SK-N-SH (cell line): ENCODE measurements at regions not wholly inside any gene's neighbourhood (a gene's known extent, or its start where the extent isn't known, plus 50 kb on each side); places are given as distances from the start of the nearest gene placed in this dataset.

Experiments used
- CTCF ChIA-PET: fragments of 300-600, 350-600 bp; formaldehyde crosslinking; extraction: SDS; loops from one replicate; lab custom pipeline; 2021; lab: Yijun Ruan, JAX
- POLR2A ChIA-PET: fragments of 350-600 bp; sonication (Branson Sonifier 250); formaldehyde crosslinking; extraction: SDS; loops from one replicate; lab custom pipeline; 2020; ENCODE audit warnings: antibody characterized with exemption, inconsistent platforms; lab: Yijun Ruan, JAX
- DNase-seq: peaks from one replicate; pipeline ENCODE4 v3.0.0; 2012
- H2AFZ ChIP-seq: fragments of 200-600 bp; sonication (generic); 2 replicates; pipeline ENCODE4 v1.8.1; 2016; ENCODE audit warnings: antibody characterized with exemption, mild to moderate bottlenecking, low read depth
- H3F3A ChIP-seq: fragments of 200-600 bp; sonication (generic); replicated peaks from 2 replicates; pipeline ENCODE3; 2016; ENCODE audit warnings: antibody characterized with exemption, mild to moderate bottlenecking; ENCODE audit not compliant: insufficient read depth
- H3K27ac ChIP-seq, 2 experiments: fragments of 200-500 bp in 1 of 2; fragments of 200-600 bp in 1 of 2; sonication (Bioruptor generic) in 1 of 2; sonication (generic), shearing (Covaris generic) in 1 of 2; 2 replicates each; pipeline versions ENCODE4 v1.5.1 to v1.6.1; 2014 to 2016; ENCODE audit warnings: low read depth in 2 of 2, inconsistent platforms in 1 of 2, low read length in 1 of 2, mild to moderate bottlenecking in 1 of 2, mixed read lengths in 1 of 2
- H3K27me3 ChIP-seq: fragments of 200-600 bp; sonication (generic), shearing (Covaris generic); 2 replicates; pipeline ENCODE4 v1.6.1; 2016; ENCODE audit warnings: mixed run types; ENCODE audit not compliant: insufficient read depth
- H3K36me3 ChIP-seq, 2 experiments: fragments of 200-500 bp in 1 of 2; fragments of 200-600 bp in 1 of 2; sonication (Bioruptor generic) in 1 of 2; sonication (generic) in 1 of 2; replicated peaks in 1 of 2; 2 replicates each; pipeline versions ENCODE3 to v1.5.1; 2014 to 2016; ENCODE audit warnings: low read length in 1 of 2, mild to moderate bottlenecking in 1 of 2; ENCODE audit not compliant: insufficient read depth in 2 of 2, control insufficient read depth in 1 of 2
- H3K4me1 ChIP-seq, 2 experiments: fragments of 200-500 bp in 1 of 2; fragments of 200-600 bp in 1 of 2; sonication (Bioruptor generic) in 1 of 2; sonication (generic), shearing (Covaris generic) in 1 of 2; 2 replicates each; pipeline versions ENCODE4 v1.5.1 to v1.6.1; 2014 to 2016; ENCODE audit warnings: low read depth in 1 of 2, low read length in 1 of 2, mixed run types in 1 of 2; ENCODE audit not compliant: insufficient read depth in 2 of 2, control insufficient read depth in 1 of 2
- H3K4me2 ChIP-seq: fragments of 200-600 bp; sonication (generic), shearing (Covaris generic); 2 replicates; pipeline ENCODE4 v1.6.1; 2017; ENCODE audit warnings: mixed run types
- H3K4me3 ChIP-seq, 2 experiments: fragments of 200-500 bp in 1 of 2; fragments of 200-600 bp in 1 of 2; sonication (Bioruptor generic) in 1 of 2; sonication (generic), shearing (Covaris generic) in 1 of 2; 2 replicates each; pipeline versions ENCODE4 v1.5.1 to v1.8.1; 2014 to 2016; ENCODE audit warnings: low read depth in 2 of 2, inconsistent platforms in 1 of 2, low read length in 1 of 2, mild to moderate bottlenecking in 1 of 2, mixed read lengths in 1 of 2, moderate library complexity in 1 of 2
- H3K79me2 ChIP-seq: fragments of 200-600 bp; sonication (generic); 2 replicates; pipeline ENCODE4 v1.8.1; 2017; ENCODE audit warnings: mild to moderate bottlenecking; ENCODE audit not compliant: insufficient read depth
- H3K9ac ChIP-seq: fragments of 200-600 bp; sonication (generic); 2 replicates; pipeline ENCODE4 v1.6.1; 2017; ENCODE audit warnings: mixed run types
- H3K9me2 ChIP-seq: fragments of 200-600 bp; sonication (generic); 2 replicates; pipeline ENCODE4 v1.6.1; 2017; ENCODE audit warnings: mixed run types
- H3K9me3 ChIP-seq: fragments of 200-600 bp; sonication (generic); 2 replicates; pipeline ENCODE4 v1.6.1; 2017; ENCODE audit warnings: mixed run types, mild to moderate bottlenecking, moderate library complexity
- H4K20me1 ChIP-seq: fragments of 200-600 bp; sonication (generic); 2 replicates; pipeline ENCODE4 v1.6.1; 2017; ENCODE audit warnings: mild to moderate bottlenecking, mixed run types; ENCODE audit not compliant: insufficient read depth
- CHD2 ChIP-seq: fragments of 150-350 bp; IDR thresholded peaks from 2 replicates; pipeline ENCODE4 v1.6.1; 2018; ENCODE audit warnings: low read length; ENCODE audit not compliant: partially characterized antibody
- EP300 ChIP-seq, 2 experiments: IDR thresholded peaks; 2 replicates each; pipeline versions ENCODE4 v1.4.0 to v1.6.1; 2012; ENCODE audit warnings: borderline replicate concordance in 1 of 2, low read depth in 1 of 2, low read length in 1 of 2
- FOSL2 ChIP-seq: IDR thresholded peaks from 2 replicates; pipeline ENCODE4 v1.4.0; 2012; ENCODE audit warnings: low read depth, mild to moderate bottlenecking, moderate library complexity, borderline replicate concordance
- FOXJ3 ChIP-seq: sonication (generic); formaldehyde crosslinking; IDR thresholded peaks from 2 replicates; pipeline ENCODE4 v1.5.1; 2020; ENCODE audit warnings: mild to moderate bottlenecking, missing genetic modification reagents
- GABPA ChIP-seq: IDR thresholded peaks from 2 replicates; pipeline ENCODE4 v1.4.0; 2012; ENCODE audit warnings: low read depth, mild to moderate bottlenecking
- IRF3 ChIP-seq: fragments of 150-350 bp; IDR thresholded peaks from 2 replicates; pipeline ENCODE4 v1.6.1; 2016; ENCODE audit warnings: mild to moderate bottlenecking, low read depth, low read length
- JUND ChIP-seq: IDR thresholded peaks from 2 replicates; pipeline ENCODE4 v1.4.0; 2012
- MAX ChIP-seq: IDR thresholded peaks from 2 replicates; pipeline ENCODE4 v1.4.0; 2012; ENCODE audit warnings: low read depth
- MEF2A ChIP-seq: IDR thresholded peaks from 2 replicates; pipeline ENCODE4 v1.4.0; 2012; ENCODE audit warnings: low read depth, borderline replicate concordance
- NFIC ChIP-seq: IDR thresholded peaks from 2 replicates; pipeline ENCODE4 v1.4.0; 2012; ENCODE audit warnings: borderline replicate concordance
- NRF1 ChIP-seq: IDR thresholded peaks from 2 replicates; pipeline ENCODE4 v1.6.1; 2012; ENCODE audit warnings: low read depth, mild to moderate bottlenecking, low read length
- RAD21 ChIP-seq: IDR thresholded peaks from 2 replicates; pipeline ENCODE4 v1.6.1; 2012; ENCODE audit warnings: mild to moderate bottlenecking, low read length
- SIN3A ChIP-seq: IDR thresholded peaks from 2 replicates; pipeline ENCODE4 v1.6.1; 2012; ENCODE audit warnings: low read depth, mild to moderate bottlenecking, low read length, moderate library complexity, borderline replicate concordance
- TAF1 ChIP-seq: IDR thresholded peaks from 2 replicates; pipeline ENCODE4 v1.6.1; 2012; ENCODE audit warnings: low read depth, mild to moderate bottlenecking, low read length, moderate library complexity, borderline replicate concordance
- TCF12 ChIP-seq: IDR thresholded peaks from 2 replicates; pipeline ENCODE4 v1.4.0; 2012
- TEAD4 ChIP-seq: IDR thresholded peaks from 2 replicates; pipeline ENCODE4 v1.4.0; 2012; ENCODE audit warnings: mild to moderate bottlenecking, borderline replicate concordance; ENCODE audit not compliant: insufficient read depth
- USF1 ChIP-seq: IDR thresholded peaks from 2 replicates; pipeline ENCODE4 v1.4.0; 2012; ENCODE audit warnings: low read depth, borderline replicate concordance
- WGBS: methylation state at CpG from one replicate; pipeline ENCODE4 v1.1.6; 2017; ENCODE audit warnings: low lambda C conversion rate; 5-methylcytosine and 5-hydroxymethylcytosine counted together
- TF ChIP-seq, protein P1 (sequence below): IDR thresholded peaks from 2 replicates; pipeline ENCODE4 v1.6.1; 2012; ENCODE audit warnings: mild to moderate bottlenecking, low read depth, low read length, moderate library complexity
- TF ChIP-seq, protein P2 (sequence below): IDR thresholded peaks from 2 replicates; pipeline ENCODE4 v1.4.0; 2012; ENCODE audit warnings: low read depth, borderline replicate concordance

- TF ChIP-seq, protein P1, sequence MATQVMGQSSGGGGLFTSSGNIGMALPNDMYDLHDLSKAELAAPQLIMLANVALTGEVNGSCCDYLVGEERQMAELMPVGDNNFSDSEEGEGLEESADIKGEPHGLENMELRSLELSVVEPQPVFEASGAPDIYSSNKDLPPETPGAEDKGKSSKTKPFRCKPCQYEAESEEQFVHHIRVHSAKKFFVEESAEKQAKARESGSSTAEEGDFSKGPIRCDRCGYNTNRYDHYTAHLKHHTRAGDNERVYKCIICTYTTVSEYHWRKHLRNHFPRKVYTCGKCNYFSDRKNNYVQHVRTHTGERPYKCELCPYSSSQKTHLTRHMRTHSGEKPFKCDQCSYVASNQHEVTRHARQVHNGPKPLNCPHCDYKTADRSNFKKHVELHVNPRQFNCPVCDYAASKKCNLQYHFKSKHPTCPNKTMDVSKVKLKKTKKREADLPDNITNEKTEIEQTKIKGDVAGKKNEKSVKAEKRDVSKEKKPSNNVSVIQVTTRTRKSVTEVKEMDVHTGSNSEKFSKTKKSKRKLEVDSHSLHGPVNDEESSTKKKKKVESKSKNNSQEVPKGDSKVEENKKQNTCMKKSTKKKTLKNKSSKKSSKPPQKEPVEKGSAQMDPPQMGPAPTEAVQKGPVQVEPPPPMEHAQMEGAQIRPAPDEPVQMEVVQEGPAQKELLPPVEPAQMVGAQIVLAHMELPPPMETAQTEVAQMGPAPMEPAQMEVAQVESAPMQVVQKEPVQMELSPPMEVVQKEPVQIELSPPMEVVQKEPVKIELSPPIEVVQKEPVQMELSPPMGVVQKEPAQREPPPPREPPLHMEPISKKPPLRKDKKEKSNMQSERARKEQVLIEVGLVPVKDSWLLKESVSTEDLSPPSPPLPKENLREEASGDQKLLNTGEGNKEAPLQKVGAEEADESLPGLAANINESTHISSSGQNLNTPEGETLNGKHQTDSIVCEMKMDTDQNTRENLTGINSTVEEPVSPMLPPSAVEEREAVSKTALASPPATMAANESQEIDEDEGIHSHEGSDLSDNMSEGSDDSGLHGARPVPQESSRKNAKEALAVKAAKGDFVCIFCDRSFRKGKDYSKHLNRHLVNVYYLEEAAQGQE = no peak
- TF ChIP-seq NFIC (no peak), JUND (no peak)
These were observed 145.1 kb upstream of the SP8 start (continued) for GRCh38 chr7:20931739-20932138.

DNA sequence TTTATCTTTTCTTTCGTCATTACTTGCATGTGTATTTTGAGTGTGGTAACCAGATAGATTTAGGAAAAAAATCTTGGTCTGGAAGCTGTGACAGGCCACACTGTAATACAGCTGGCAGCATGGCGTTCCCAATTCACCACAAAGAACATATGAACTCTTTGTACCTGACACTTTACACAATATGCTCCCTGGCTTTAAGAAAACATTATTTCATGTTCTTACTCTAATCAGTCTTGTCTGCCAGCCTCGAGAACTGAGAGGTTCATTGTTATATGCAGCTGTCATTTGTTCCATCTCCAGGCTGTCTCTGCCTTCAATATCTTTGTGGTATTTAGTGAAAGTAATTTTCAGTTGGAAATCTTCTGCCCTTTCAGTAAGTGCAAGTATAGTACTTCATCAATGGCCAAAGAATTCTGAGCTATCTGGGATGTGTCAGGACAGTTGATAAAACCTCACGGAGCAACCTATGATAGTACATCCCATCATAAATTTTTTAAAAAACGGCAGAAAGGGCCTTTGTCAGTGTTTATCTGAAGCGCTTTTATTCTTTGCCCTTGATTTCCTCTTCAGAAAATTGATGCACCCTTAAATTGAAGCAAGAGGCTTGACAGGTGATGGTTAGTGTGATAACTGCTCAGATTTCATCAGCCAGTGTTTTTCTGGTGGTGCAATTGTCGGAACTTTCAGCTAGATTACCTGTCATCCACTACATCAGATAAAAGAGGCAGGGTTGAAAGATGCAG, 146.3 kb upstream of the SP8 start:
- Histone ChIP-seq H4K20me1 (no peaks in the 10 kb centered on the region), H3K36me3 (no peaks in the 10 kb centered on the region), H3K27ac (no peak overlapping the region), H3K9me3 (no peaks in the 10 kb centered on the region), H3K9me2 (no peaks in the 10 kb centered on the region), H3K4me2 (no peak overlapping the region), H3K4me1 (no peaks in the 10 kb centered on the region), H2AFZ (no peak overlapping the region), H3F3A (no peaks in the 10 kb centered on the region), H3K27me3 (no peaks in the 10 kb centered on the region), H3K9ac (no peak overlapping the region), H3K4me3 (no peak overlapping the region), H3K79me2 (no peaks in the 10 kb centered on the region)
- no peak for TF ChIP-seq TAF1
- TF ChIP-seq USF1 = no peak
- TF ChIP-seq NRF1 = no peak
- TF ChIP-seq, protein P1 = no peak
- TF ChIP-seq CHD2 = no peak
- TF ChIP-seq, protein P2, sequence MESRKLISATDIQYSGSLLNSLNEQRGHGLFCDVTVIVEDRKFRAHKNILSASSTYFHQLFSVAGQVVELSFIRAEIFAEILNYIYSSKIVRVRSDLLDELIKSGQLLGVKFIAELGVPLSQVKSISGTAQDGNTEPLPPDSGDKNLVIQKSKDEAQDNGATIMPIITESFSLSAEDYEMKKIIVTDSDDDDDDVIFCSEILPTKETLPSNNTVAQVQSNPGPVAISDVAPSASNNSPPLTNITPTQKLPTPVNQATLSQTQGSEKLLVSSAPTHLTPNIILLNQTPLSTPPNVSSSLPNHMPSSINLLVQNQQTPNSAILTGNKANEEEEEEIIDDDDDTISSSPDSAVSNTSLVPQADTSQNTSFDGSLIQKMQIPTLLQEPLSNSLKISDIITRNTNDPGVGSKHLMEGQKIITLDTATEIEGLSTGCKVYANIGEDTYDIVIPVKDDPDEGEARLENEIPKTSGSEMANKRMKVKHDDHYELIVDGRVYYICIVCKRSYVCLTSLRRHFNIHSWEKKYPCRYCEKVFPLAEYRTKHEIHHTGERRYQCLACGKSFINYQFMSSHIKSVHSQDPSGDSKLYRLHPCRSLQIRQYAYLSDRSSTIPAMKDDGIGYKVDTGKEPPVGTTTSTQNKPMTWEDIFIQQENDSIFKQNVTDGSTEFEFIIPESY = no peak
- TF ChIP-seq IRF3 = no peak
- TF ChIP-seq MEF2A = no peak
- TF ChIP-seq RAD21 = no peak
- TF ChIP-seq FOXJ3 (CRISPR knock-in tag) = no peak
- TF ChIP-seq TCF12 = no peak
- no peak for TF ChIP-seq FOSL2
- TF ChIP-seq EP300 (IDR thresholded peaks at IDR 0.05; ENCODE audit: borderline replicate concordance in 1 of 2, low read depth in 1 of 2, low read length in 1 of 2) = no peak
- no peak for TF ChIP-seq GABPA
- no peak for TF ChIP-seq JUND
- TF ChIP-seq SIN3A = no peak
- TF ChIP-seq NFIC = no peak
- TF ChIP-seq MAX = no peak
- no peak for TF ChIP-seq TEAD4
- CTCF ChIA-PET = no interaction called here
- POLR2A ChIA-PET = no interaction called here
- no peak for DNase-seq
- WGBS = 2% methylated on average over 7 of the region's 7 CpGs
